ENCODE measurements at regions not wholly inside any gene's neighbourhood (a gene's known extent, or its start where the extent isn't known, plus 50 kb on each side); places are given as distances from the start of the nearest gene placed in this dataset.

GRCh38 chr3:124599779-124600693 lies 130.2 kb upstream of the UMPS start:
- no peak for TF ChIP-seq CTCF (IDR thresholded peaks at IDR 0.05; ENCODE audit: low read depth, low read length)

GRCh38 chr3:124600765-124601164 lies 129.5 kb upstream of the UMPS start:
- no peak for DNase-seq (ENCODE audit: extremely low read depth, low read depth)
- no peak for TF ChIP-seq CTCF (IDR thresholded peaks at IDR 0.05; ENCODE audit: low read depth, low read length)

More at GRCh38 chr3:124599779-124600693, 130.2 kb upstream of the UMPS start:
- no peak for DNase-seq (ENCODE audit: extremely low read depth, low read depth)

- DNase-seq (ENCODE audit: extremely low read depth, low read depth), result no peak
Measured at GRCh38 chr3:124601190-124601589, 129.1 kb upstream of the UMPS start.

GRCh38 chr3:124602980-124603627 lies 127.1 kb upstream of the UMPS start:
- no peak for DNase-seq (ENCODE audit: extremely low read depth, low read depth)
- no peak for TF ChIP-seq CTCF (IDR thresholded peaks at IDR 0.05; ENCODE audit: low read depth, low read length)

More at GRCh38 chr3:124601190-124601589, 129.1 kb upstream of the UMPS start:
- no peak for TF ChIP-seq CTCF (IDR thresholded peaks at IDR 0.05; ENCODE audit: low read depth, low read length)

- no peak for TF ChIP-seq CTCF (IDR thresholded peaks at IDR 0.05; ENCODE audit: low read depth, low read length)
- DNase-seq (ENCODE audit: extremely low read depth, low read depth), result no peak
Measured at GRCh38 chr3:124605781-124606579, 124.3 kb upstream of the UMPS start.

- no peak for DNase-seq (ENCODE audit: extremely low read depth, low read depth)
- no peak for TF ChIP-seq CTCF (IDR thresholded peaks at IDR 0.05; ENCODE audit: low read depth, low read length)
Measured at GRCh38 chr3:124607163-124607562, 123.1 kb upstream of the UMPS start.
